ENCODE measurements at regions not wholly inside any gene's neighbourhood (a gene's known extent, or its start where the extent isn't known, plus 50 kb on each side); places are given as distances from the start of the nearest gene placed in this dataset.

GRCh38 chr12:24476310-24476709, 472.6 kb downstream of the BCAT1 start:
- no peaks in the 10 kb centered on the region for H3K79me2 ChIP-seq (ENCODE audit: low read length)
- no TSS peak for BruUV-seq (replicated peaks)
- no peaks in the 10 kb centered on the region for H3F3A ChIP-seq (ENCODE audit: low read length, unreplicated experiment)
- no peaks in the 10 kb centered on the region for H3K4me1 ChIP-seq (ENCODE audit: insufficient read depth, low read length)
- H3K9me3 ChIP-seq (ENCODE audit: low read length), result no peaks in the 10 kb centered on the region
- intact Hi-C loops (cut with micrococcal nuclease), result no loop called here
- no peak overlapping the region for H3K27ac ChIP-seq (ENCODE audit: low read length)
- no peaks in the 10 kb centered on the region for H3K36me3 ChIP-seq (ENCODE audit: low read depth, low read length)
- TF ChIP-seq EZH2phosphoT487 (IDR thresholded peaks at IDR 0.05; ENCODE audit: borderline replicate concordance, low read length) (no peak), CTCF (conservative IDR thresholded peaks at IDR 0.05; ENCODE audit: low read depth, low read length) (no peak), EZH2 (IDR thresholded peaks at IDR 0.05; ENCODE audit: low read length, unreplicated experiment) (no peak)
- no peak overlapping the region for H3K4me3 ChIP-seq (ENCODE audit: low read length)
- H4K20me1 ChIP-seq (ENCODE audit: low read length), result no peaks in the 10 kb centered on the region
- H3K9me2 ChIP-seq (replicated peaks; ENCODE audit: low read length), result no peaks in the 10 kb centered on the region
- ATAC-seq (no peak), DNase-seq (no peak)
- ChIA-PET POLR2A (ENCODE audit: unreplicated experiment) (no interaction called here), CTCF (no interaction called here)
- no peaks in the 10 kb centered on the region for H3K27me3 ChIP-seq (ENCODE audit: low read length)
- no peak overlapping the region for H2AFZ ChIP-seq (ENCODE audit: low read length)
- no peak overlapping the region for H3K4me2 ChIP-seq (ENCODE audit: low read length)
- no peak overlapping the region for H3K9ac ChIP-seq (ENCODE audit: low read length)

GRCh38 chr12:24475337-24475736, 473.6 kb downstream of the BCAT1 start:
- no peak overlapping the region for H3K9ac ChIP-seq (ENCODE audit: low read length)
- no peak for ATAC-seq
- ChIA-PET CTCF (no interaction called here), POLR2A (ENCODE audit: unreplicated experiment) (no interaction called here)
- H3K79me2 ChIP-seq (ENCODE audit: low read length), result no peaks in the 10 kb centered on the region
- no peaks in the 10 kb centered on the region for H3F3A ChIP-seq (ENCODE audit: low read length, unreplicated experiment)
- no peak for DNase-seq
- BruUV-seq (replicated peaks), result no TSS peak
- no peaks in the 10 kb centered on the region for H3K9me3 ChIP-seq (ENCODE audit: low read length)
- H2AFZ ChIP-seq (ENCODE audit: low read length), result no peak overlapping the region
- no peaks in the 10 kb centered on the region for H3K27me3 ChIP-seq (ENCODE audit: low read length)
- H3K4me1 ChIP-seq (ENCODE audit: insufficient read depth, low read length), result no peaks in the 10 kb centered on the region
- intact Hi-C loops (cut with micrococcal nuclease), result no loop called here
- no peak overlapping the region for H3K4me2 ChIP-seq (ENCODE audit: low read length)
- no peaks in the 10 kb centered on the region for H3K9me2 ChIP-seq (replicated peaks; ENCODE audit: low read length)
- H4K20me1 ChIP-seq (ENCODE audit: low read length), result no peaks in the 10 kb centered on the region
- TF ChIP-seq EZH2phosphoT487 (IDR thresholded peaks at IDR 0.05; ENCODE audit: borderline replicate concordance, low read length), result no peak
- TF ChIP-seq EZH2 (IDR thresholded peaks at IDR 0.05; ENCODE audit: low read length, unreplicated experiment), result no peak
- no peak for TF ChIP-seq CTCF (conservative IDR thresholded peaks at IDR 0.05; ENCODE audit: low read depth, low read length)
- H3K27ac ChIP-seq (ENCODE audit: low read length), result no peak overlapping the region
- H3K4me3 ChIP-seq (ENCODE audit: low read length), result no peak overlapping the region
- no peaks in the 10 kb centered on the region for H3K36me3 ChIP-seq (ENCODE audit: low read depth, low read length)

GRCh38 chr12:24473097-24473496, 475.8 kb downstream of the BCAT1 start:
- Histone ChIP-seq H4K20me1 (ENCODE audit: low read length) (no peaks in the 10 kb centered on the region), H3K36me3 (ENCODE audit: low read depth, low read length) (no peaks in the 10 kb centered on the region), H3K9ac (ENCODE audit: low read length) (no peak overlapping the region), H3K27me3 (ENCODE audit: low read length) (no peaks in the 10 kb centered on the region), H3K27ac (ENCODE audit: low read length) (no peak overlapping the region), H3K9me2 (replicated peaks; ENCODE audit: low read length) (no peaks in the 10 kb centered on the region), H3F3A (ENCODE audit: low read length, unreplicated experiment) (no peaks in the 10 kb centered on the region), H3K79me2 (ENCODE audit: low read length) (no peaks in the 10 kb centered on the region), H3K4me2 (ENCODE audit: low read length) (no peak overlapping the region), H3K9me3 (ENCODE audit: low read length) (no peaks in the 10 kb centered on the region), H3K4me1 (ENCODE audit: insufficient read depth, low read length) (no peaks in the 10 kb centered on the region), H3K4me3 (ENCODE audit: low read length) (no peak overlapping the region), H2AFZ (ENCODE audit: low read length) (no peak overlapping the region)
- intact Hi-C loops (cut with micrococcal nuclease), result no loop called here
- BruUV-seq (replicated peaks), result no TSS peak
- CTCF ChIA-PET, result no interaction called here
- no peak for ATAC-seq
- DNase-seq, result no peak
- POLR2A ChIA-PET (ENCODE audit: unreplicated experiment), result no interaction called here
- TF ChIP-seq EZH2phosphoT487 (IDR thresholded peaks at IDR 0.05; ENCODE audit: borderline replicate concordance, low read length), result no peak
- no peak for TF ChIP-seq EZH2 (IDR thresholded peaks at IDR 0.05; ENCODE audit: low read length, unreplicated experiment)
- no peak for TF ChIP-seq CTCF (conservative IDR thresholded peaks at IDR 0.05; ENCODE audit: low read depth, low read length)

Measured in PC-3 (cell line).